ENCODE measurements at regions not wholly inside any gene's neighbourhood (a gene's known extent, or its start where the extent isn't known, plus 50 kb on each side); places are given as distances from the start of the nearest gene placed in this dataset.

DNA sequence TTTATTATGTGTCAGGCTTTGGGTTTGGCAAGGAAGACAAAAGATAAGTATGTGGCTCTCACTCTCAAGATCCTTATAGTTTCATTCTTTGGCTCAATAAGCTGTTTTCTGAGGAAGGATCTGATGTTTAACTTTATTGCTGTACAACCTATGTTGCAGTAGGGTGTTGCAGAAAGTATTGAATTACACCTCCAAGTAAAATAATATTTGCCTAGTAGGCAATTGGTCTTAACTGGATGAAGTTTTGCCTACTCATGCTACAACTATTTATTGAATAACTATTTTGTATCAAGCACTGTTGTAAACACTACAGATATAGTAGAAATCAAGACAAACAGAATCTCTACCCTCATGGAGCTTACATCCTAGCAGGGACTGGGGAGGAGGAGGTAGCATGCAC lies 169.7 kb downstream of the TAF11L14 start:
- no peak overlapping the region for H3K9ac ChIP-seq (ENCODE audit: control insufficient read depth, extremely low read depth, insufficient read depth, low read length)
- no peak overlapping the region for H2AFZ ChIP-seq (ENCODE audit: control insufficient read depth, low read length)
- no peaks in the 10 kb centered on the region for H4K20me1 ChIP-seq (ENCODE audit: control insufficient read depth, extremely low read depth, insufficient read depth, low read length)
- H3K4me1 ChIP-seq (ENCODE audit: control insufficient read depth, extremely low read depth, insufficient read depth, low read length), result peaks cover 17% of the 10 kb centered on the region
- no peaks in the 10 kb centered on the region for H3K79me2 ChIP-seq (ENCODE audit: control insufficient read depth, insufficient read depth, low read length)
- DNase-seq (ENCODE audit: low read depth, low spot score) (no peak), FAIRE-seq (no peak)
- no peak overlapping the region for H3K4me2 ChIP-seq (ENCODE audit: control insufficient read depth, extremely low read depth, insufficient read depth, low read depth, low read length)
- H3K36me3 ChIP-seq (ENCODE audit: control insufficient read depth in 2 of 2, extremely low read depth in 1 of 2, insufficient read depth in 2 of 2, low read length in 2 of 2), result no peaks in the 10 kb centered on the region
- H3K4me3 ChIP-seq (ENCODE audit: control insufficient read depth in 2 of 3, extremely low read depth in 1 of 3, insufficient read depth in 2 of 3, low read depth in 1 of 3, low read length in 3 of 3), result no peak overlapping the region
- no peaks in the 10 kb centered on the region for H3K9me3 ChIP-seq (ENCODE audit: control insufficient read depth, low read depth, low read length)
- dilution Hi-C loops (cut with MboI; ENCODE audit: extremely low pct_ligation_motif_present, low sequenced_read_pairs), result no loop called here
- H3K9me1 ChIP-seq (ENCODE audit: control insufficient read depth, extremely low read depth, insufficient read depth, low read length), result no peaks in the 10 kb centered on the region
- no peak overlapping the region for H3K27ac ChIP-seq (ENCODE audit: control insufficient read depth, insufficient read depth, low read length)
- TF ChIP-seq CTCF (optimal IDR thresholded peaks at IDR 0.05 in 1 of 3, IDR thresholded peaks at IDR 0.05 in 1 of 3, conservative IDR thresholded peaks at IDR 0.05 in 1 of 3; ENCODE audit: extremely low read depth in 1 of 3, insufficient read depth in 2 of 3, low read length in 3 of 3), result no peak
- no peak for TF ChIP-seq EZH2 (IDR thresholded peaks at IDR 0.05; ENCODE audit: low read length)
- no peaks in the 10 kb centered on the region for H3K27me3 ChIP-seq (ENCODE audit: control insufficient read depth, extremely low read depth, insufficient read depth, low read length)

GRCh38 chr5:17805227-17805825 lies 171.1 kb downstream of the TAF11L14 start:
- Histone ChIP-seq H3K4me3 (ENCODE audit: control insufficient read depth in 2 of 3, extremely low read depth in 1 of 3, insufficient read depth in 2 of 3, low read depth in 1 of 3, low read length in 3 of 3) (peak overlapping the region in 1 of 3 experiments; percentile 48), H2AFZ (ENCODE audit: control insufficient read depth, low read length) (peak overlapping the region; percentile 55), H3K79me2 (ENCODE audit: control insufficient read depth, insufficient read depth, low read length) (no peaks in the 10 kb centered on the region), H4K20me1 (ENCODE audit: control insufficient read depth, extremely low read depth, insufficient read depth, low read length) (no peaks in the 10 kb centered on the region), H3K27me3 (ENCODE audit: control insufficient read depth, extremely low read depth, insufficient read depth, low read length) (no peaks in the 10 kb centered on the region), H3K4me1 (ENCODE audit: control insufficient read depth, extremely low read depth, insufficient read depth, low read length) (peaks cover 17% of the 10 kb centered on the region), H3K9ac (ENCODE audit: control insufficient read depth, extremely low read depth, insufficient read depth, low read length) (no peak overlapping the region), H3K27ac (ENCODE audit: control insufficient read depth, insufficient read depth, low read length) (peak overlapping the region; percentile 59), H3K4me2 (ENCODE audit: control insufficient read depth, extremely low read depth, insufficient read depth, low read depth, low read length) (peak overlapping the region; percentile 45), H3K9me3 (ENCODE audit: control insufficient read depth, low read depth, low read length) (no peaks in the 10 kb centered on the region), H3K9me1 (ENCODE audit: control insufficient read depth, extremely low read depth, insufficient read depth, low read length) (no peaks in the 10 kb centered on the region), H3K36me3 (ENCODE audit: control insufficient read depth in 2 of 2, extremely low read depth in 1 of 2, insufficient read depth in 2 of 2, low read length in 2 of 2) (no peaks in the 10 kb centered on the region)
- DNase-seq (ENCODE audit: low read depth, low spot score) (peak; percentile 86), FAIRE-seq (peak; percentile 100)
- TF ChIP-seq CTCF (optimal IDR thresholded peaks at IDR 0.05 in 1 of 3, IDR thresholded peaks at IDR 0.05 in 1 of 3, conservative IDR thresholded peaks at IDR 0.05 in 1 of 3; ENCODE audit: extremely low read depth in 1 of 3, insufficient read depth in 2 of 3, low read length in 3 of 3) (no peak), EZH2 (IDR thresholded peaks at IDR 0.05; ENCODE audit: low read length) (no peak)
- dilution Hi-C loops (cut with MboI; ENCODE audit: extremely low pct_ligation_motif_present, low sequenced_read_pairs), result no loop called here
